Astrocyte of the spinal cord (primary cell): ENCODE measurements at regions not wholly inside any gene's neighbourhood (a gene's known extent, or its start where the extent isn't known, plus 50 kb on each side); places are given as distances from the start of the nearest gene placed in this dataset.

Experiments
- DNase-seq: peaks from one replicate; pipeline ENCODE4 v3.0.0; 2011; ENCODE audit warnings: low read depth, low spot score
- H3K4me3 ChIP-seq: 2 replicates; pipeline ENCODE4 v1.5.1; 2011; ENCODE audit warnings: low read depth, mild to moderate bottlenecking, low read length, moderate library complexity
- in situ Hi-C: cut with HindIII; loops from 2 replicates; pipeline ENCODE4 v1.10.0; 2017; ENCODE audit warnings: low sequenced_read_pairs
- TF ChIP-seq, protein P1 (sequence below): IDR thresholded peaks from 2 replicates; pipeline ENCODE4 v1.5.1; 2012; ENCODE audit warnings: low read depth, mild to moderate bottlenecking, low read length, inconsistent platforms

DNA sequence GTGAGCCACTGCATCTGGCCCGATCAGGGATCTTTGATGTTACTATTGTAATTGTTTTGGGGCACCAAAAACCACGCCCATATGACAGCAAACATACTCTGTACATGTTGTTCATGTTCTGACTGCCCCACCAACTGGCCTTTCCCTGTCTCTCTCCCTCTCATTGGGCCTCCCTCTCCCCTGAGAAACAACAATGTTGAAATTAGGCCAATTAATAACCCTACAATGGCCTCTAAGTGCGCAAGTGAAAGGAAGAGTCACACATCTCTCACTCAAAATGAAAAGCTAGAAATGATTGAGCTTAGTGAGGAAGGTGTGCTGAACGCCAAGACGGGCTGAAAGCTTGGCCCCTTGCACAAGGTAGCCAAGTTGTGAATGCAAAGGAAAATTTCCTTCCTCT, 50.3 kb upstream of the SDK1 start:
- H3K4me3 ChIP-seq, result no peak overlapping the region
- no peak for DNase-seq
- TF ChIP-seq, protein P1, sequence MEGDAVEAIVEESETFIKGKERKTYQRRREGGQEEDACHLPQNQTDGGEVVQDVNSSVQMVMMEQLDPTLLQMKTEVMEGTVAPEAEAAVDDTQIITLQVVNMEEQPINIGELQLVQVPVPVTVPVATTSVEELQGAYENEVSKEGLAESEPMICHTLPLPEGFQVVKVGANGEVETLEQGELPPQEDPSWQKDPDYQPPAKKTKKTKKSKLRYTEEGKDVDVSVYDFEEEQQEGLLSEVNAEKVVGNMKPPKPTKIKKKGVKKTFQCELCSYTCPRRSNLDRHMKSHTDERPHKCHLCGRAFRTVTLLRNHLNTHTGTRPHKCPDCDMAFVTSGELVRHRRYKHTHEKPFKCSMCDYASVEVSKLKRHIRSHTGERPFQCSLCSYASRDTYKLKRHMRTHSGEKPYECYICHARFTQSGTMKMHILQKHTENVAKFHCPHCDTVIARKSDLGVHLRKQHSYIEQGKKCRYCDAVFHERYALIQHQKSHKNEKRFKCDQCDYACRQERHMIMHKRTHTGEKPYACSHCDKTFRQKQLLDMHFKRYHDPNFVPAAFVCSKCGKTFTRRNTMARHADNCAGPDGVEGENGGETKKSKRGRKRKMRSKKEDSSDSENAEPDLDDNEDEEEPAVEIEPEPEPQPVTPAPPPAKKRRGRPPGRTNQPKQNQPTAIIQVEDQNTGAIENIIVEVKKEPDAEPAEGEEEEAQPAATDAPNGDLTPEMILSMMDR, result no peak
- in situ Hi-C loops, result no loop called here
